ENCODE measurements at regions not wholly inside any gene's neighbourhood (a gene's known extent, or its start where the extent isn't known, plus 50 kb on each side); places are given as distances from the start of the nearest gene placed in this dataset.

- Histone ChIP-seq H3K4me3 (ENCODE audit: low read depth, low read length) (no peak overlapping the region), H3K9me3 (ENCODE audit: control insufficient read depth, insufficient read depth, low read length) (peaks cover 3% of the 10 kb centered on the region), H3K27ac (ENCODE audit: low read depth, low read length) (no peak overlapping the region), H3K36me3 (ENCODE audit: control insufficient read depth, insufficient read depth, low read length) (no peaks in the 10 kb centered on the region), H3K27me3 (ENCODE audit: control insufficient read depth, insufficient read depth, low read length) (no peaks in the 10 kb centered on the region), H3K4me1 (ENCODE audit: control insufficient read depth, insufficient read depth, low read length) (no peaks in the 10 kb centered on the region)
- no peak for DNase-seq (ENCODE audit: low read depth in 4 of 6, low spot score in 6 of 6)
- no CpG with 5 or more reads among the region's 1 CpG for WGBS (ENCODE audit: insufficient coverage)
Observed at GRCh38 chr13:78487707-78488106, 115.6 kb downstream of the POU4F1 start.

GRCh38 chr13:78485803-78486202, 117.5 kb downstream of the POU4F1 start:
- no peak overlapping the region for H3K27ac ChIP-seq (ENCODE audit: low read depth, low read length)
- peak in 1 of 6 donors; percentile 13 for DNase-seq (ENCODE audit: low read depth in 4 of 6, low spot score in 6 of 6)
- no CpG with 5 or more reads among the region's 3 CpGs for WGBS (ENCODE audit: insufficient coverage)
- H3K4me3 ChIP-seq (ENCODE audit: low read depth, low read length), result no peak overlapping the region
- no peaks in the 10 kb centered on the region for H3K4me1 ChIP-seq (ENCODE audit: control insufficient read depth, insufficient read depth, low read length)
- H3K36me3 ChIP-seq (ENCODE audit: control insufficient read depth, insufficient read depth, low read length), result no peaks in the 10 kb centered on the region
- no peaks in the 10 kb centered on the region for H3K9me3 ChIP-seq (ENCODE audit: control insufficient read depth, insufficient read depth, low read length)
- no peaks in the 10 kb centered on the region for H3K27me3 ChIP-seq (ENCODE audit: control insufficient read depth, insufficient read depth, low read length)

DNA sequence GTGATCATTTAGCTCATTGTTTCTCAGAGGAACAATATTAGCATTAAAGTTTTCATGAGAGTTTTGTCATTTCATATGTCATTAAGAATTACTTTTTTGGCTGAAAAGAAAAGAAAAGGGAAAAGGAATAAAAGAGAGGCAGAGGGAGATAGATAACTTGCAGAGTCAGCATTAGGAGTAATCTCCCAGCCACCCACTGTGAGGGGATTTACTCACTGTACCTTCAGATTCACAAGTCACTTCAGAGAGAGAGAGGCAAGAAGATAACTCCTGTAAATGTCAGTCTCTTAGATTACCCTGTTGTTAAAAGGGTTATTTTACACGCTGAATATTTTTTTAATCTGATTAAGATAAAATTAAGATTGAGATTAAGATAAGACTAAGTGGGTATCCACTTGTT, 125.2 kb downstream of the POU4F1 start:
- no CpG with 5 or more reads among the region's 1 CpG for WGBS (ENCODE audit: insufficient coverage)
- no peak for DNase-seq (ENCODE audit: low read depth in 4 of 6, low spot score in 6 of 6)
- Histone ChIP-seq H3K27me3 (ENCODE audit: control insufficient read depth, insufficient read depth, low read length) (no peaks in the 10 kb centered on the region), H3K36me3 (ENCODE audit: control insufficient read depth, insufficient read depth, low read length) (no peaks in the 10 kb centered on the region), H3K27ac (ENCODE audit: low read depth, low read length) (no peak overlapping the region), H3K4me1 (ENCODE audit: control insufficient read depth, insufficient read depth, low read length) (no peaks in the 10 kb centered on the region), H3K4me3 (ENCODE audit: low read depth, low read length) (no peak overlapping the region), H3K9me3 (ENCODE audit: control insufficient read depth, insufficient read depth, low read length) (no peaks in the 10 kb centered on the region)

- DNase-seq (ENCODE audit: low read depth in 4 of 6, low spot score in 6 of 6), result no peak
- WGBS (ENCODE audit: insufficient coverage), result no CpG with 5 or more reads among the region's 8 CpGs
- Histone ChIP-seq H3K9me3 (ENCODE audit: control insufficient read depth, insufficient read depth, low read length) (no peaks in the 10 kb centered on the region), H3K27me3 (ENCODE audit: control insufficient read depth, insufficient read depth, low read length) (no peaks in the 10 kb centered on the region), H3K4me3 (ENCODE audit: low read depth, low read length) (no peak overlapping the region), H3K36me3 (ENCODE audit: control insufficient read depth, insufficient read depth, low read length) (no peaks in the 10 kb centered on the region), H3K4me1 (ENCODE audit: control insufficient read depth, insufficient read depth, low read length) (no peaks in the 10 kb centered on the region), H3K27ac (ENCODE audit: low read depth, low read length) (no peak overlapping the region)
Observed at GRCh38 chr13:78476910-78477309, 126.4 kb downstream of the POU4F1 start.

GRCh38 chr13:78468621-78469020, 134.7 kb downstream of the POU4F1 start:
- Histone ChIP-seq H3K4me1 (ENCODE audit: control insufficient read depth, insufficient read depth, low read length) (no peaks in the 10 kb centered on the region), H3K27me3 (ENCODE audit: control insufficient read depth, insufficient read depth, low read length) (no peaks in the 10 kb centered on the region), H3K4me3 (ENCODE audit: low read depth, low read length) (no peak overlapping the region), H3K9me3 (ENCODE audit: control insufficient read depth, insufficient read depth, low read length) (peaks cover 2% of the 10 kb centered on the region), H3K27ac (ENCODE audit: low read depth, low read length) (no peak overlapping the region), H3K36me3 (ENCODE audit: control insufficient read depth, insufficient read depth, low read length) (no peaks in the 10 kb centered on the region)
- WGBS (ENCODE audit: insufficient coverage), result 100% methylated on average over 1 of the region's 2 CpGs
- no peak for DNase-seq (ENCODE audit: low read depth in 4 of 6, low spot score in 6 of 6)

GRCh38 chr13:78465250-78465649, 138.1 kb downstream of the POU4F1 start:
- no peak overlapping the region for H3K4me3 ChIP-seq (ENCODE audit: low read depth, low read length)
- WGBS (ENCODE audit: insufficient coverage), result 100% methylated on average over 1 of the region's 1 CpG
- H3K36me3 ChIP-seq (ENCODE audit: control insufficient read depth, insufficient read depth, low read length), result no peaks in the 10 kb centered on the region
- H3K27ac ChIP-seq (ENCODE audit: low read depth, low read length), result no peak overlapping the region
- H3K27me3 ChIP-seq (ENCODE audit: control insufficient read depth, insufficient read depth, low read length), result no peaks in the 10 kb centered on the region
- H3K9me3 ChIP-seq (ENCODE audit: control insufficient read depth, insufficient read depth, low read length), result peaks cover 2% of the 10 kb centered on the region
- DNase-seq (ENCODE audit: low read depth in 4 of 6, low spot score in 6 of 6), result no peak
- no peaks in the 10 kb centered on the region for H3K4me1 ChIP-seq (ENCODE audit: control insufficient read depth, insufficient read depth, low read length)

DNA sequence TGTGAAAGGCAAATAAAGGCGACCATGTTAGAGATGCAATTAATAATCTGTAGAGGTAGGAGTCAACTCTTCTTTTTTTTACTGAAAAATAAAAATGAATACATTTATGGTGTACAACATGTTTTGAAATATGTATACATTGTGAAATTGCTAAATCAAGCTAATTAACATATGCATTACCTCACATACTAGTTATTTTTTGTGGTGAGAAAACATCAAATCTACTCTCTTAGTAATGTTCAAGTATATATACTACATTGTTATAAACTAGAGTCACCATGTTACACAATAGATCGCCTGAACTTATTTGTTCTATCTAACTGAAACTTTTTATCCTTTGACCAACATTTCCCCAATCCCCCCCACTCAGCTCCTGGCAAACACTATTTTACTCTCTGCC, 143.2 kb downstream of the POU4F1 start:
- H3K36me3 ChIP-seq (ENCODE audit: control insufficient read depth, insufficient read depth, low read length), result no peaks in the 10 kb centered on the region
- H3K4me3 ChIP-seq (ENCODE audit: low read depth, low read length), result no peak overlapping the region
- H3K27me3 ChIP-seq (ENCODE audit: control insufficient read depth, insufficient read depth, low read length), result no peaks in the 10 kb centered on the region
- H3K27ac ChIP-seq (ENCODE audit: low read depth, low read length), result no peak overlapping the region
- DNase-seq (ENCODE audit: low read depth in 4 of 6, low spot score in 6 of 6), result no peak
- peaks cover 2% of the 10 kb centered on the region for H3K9me3 ChIP-seq (ENCODE audit: control insufficient read depth, insufficient read depth, low read length)
- no CpG with 5 or more reads among the region's 2 CpGs for WGBS (ENCODE audit: insufficient coverage)
- H3K4me1 ChIP-seq (ENCODE audit: control insufficient read depth, insufficient read depth, low read length), result no peaks in the 10 kb centered on the region

- Histone ChIP-seq H3K4me3 (ENCODE audit: low read depth, low read length) (no peak overlapping the region), H3K27ac (ENCODE audit: low read depth, low read length) (no peak overlapping the region), H3K9me3 (ENCODE audit: control insufficient read depth, insufficient read depth, low read length) (no peaks in the 10 kb centered on the region), H3K36me3 (ENCODE audit: control insufficient read depth, insufficient read depth, low read length) (no peaks in the 10 kb centered on the region), H3K27me3 (ENCODE audit: control insufficient read depth, insufficient read depth, low read length) (no peaks in the 10 kb centered on the region), H3K4me1 (ENCODE audit: control insufficient read depth, insufficient read depth, low read length) (no peaks in the 10 kb centered on the region)
- WGBS (ENCODE audit: insufficient coverage), result 100% methylated on average over 1 of the region's 4 CpGs
- DNase-seq (ENCODE audit: low read depth in 4 of 6, low spot score in 6 of 6), result no peak
Observed at GRCh38 chr13:78443839-78444238, 159.5 kb downstream of the POU4F1 start.

- Histone ChIP-seq H3K36me3 (ENCODE audit: control insufficient read depth, insufficient read depth, low read length) (no peaks in the 10 kb centered on the region), H3K9me3 (ENCODE audit: control insufficient read depth, insufficient read depth, low read length) (no peaks in the 10 kb centered on the region), H3K4me1 (ENCODE audit: control insufficient read depth, insufficient read depth, low read length) (no peaks in the 10 kb centered on the region), H3K4me3 (ENCODE audit: low read depth, low read length) (no peak overlapping the region), H3K27me3 (ENCODE audit: control insufficient read depth, insufficient read depth, low read length) (no peaks in the 10 kb centered on the region), H3K27ac (ENCODE audit: low read depth, low read length) (no peak overlapping the region)
- WGBS (ENCODE audit: insufficient coverage), result no CpG with 5 or more reads among the region's 4 CpGs
- no peak for DNase-seq (ENCODE audit: low read depth in 4 of 6, low spot score in 6 of 6)
Observed at GRCh38 chr13:78437781-78438180, 165.6 kb downstream of the POU4F1 start.

DNA sequence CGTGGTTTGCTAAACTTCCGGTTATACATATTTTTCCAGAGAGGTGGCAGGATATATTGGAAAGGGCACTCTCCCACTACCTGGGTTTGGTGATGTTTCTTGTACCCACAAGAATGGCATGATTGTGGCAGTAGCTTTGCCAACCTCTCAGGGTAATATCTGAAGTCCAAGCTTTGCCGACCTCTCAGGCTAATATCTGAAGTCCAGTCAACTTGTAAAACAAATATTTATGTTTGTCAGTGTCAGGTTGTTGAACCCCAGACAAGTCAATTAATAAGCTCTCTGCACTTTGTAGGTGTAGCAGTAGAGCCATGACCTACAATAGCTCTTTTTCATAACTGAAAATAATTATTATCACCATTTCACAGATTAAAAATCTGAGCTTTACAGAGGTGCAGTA, 167.0 kb downstream of the POU4F1 start:
- Histone ChIP-seq H3K4me3 (ENCODE audit: low read depth, low read length) (no peak overlapping the region), H3K27ac (ENCODE audit: low read depth, low read length) (no peak overlapping the region), H3K4me1 (ENCODE audit: control insufficient read depth, insufficient read depth, low read length) (no peaks in the 10 kb centered on the region), H3K27me3 (ENCODE audit: control insufficient read depth, insufficient read depth, low read length) (no peaks in the 10 kb centered on the region), H3K36me3 (ENCODE audit: control insufficient read depth, insufficient read depth, low read length) (no peaks in the 10 kb centered on the region), H3K9me3 (ENCODE audit: control insufficient read depth, insufficient read depth, low read length) (no peaks in the 10 kb centered on the region)
- 83% methylated on average over 1 of the region's 3 CpGs for WGBS (ENCODE audit: insufficient coverage)
- no peak for DNase-seq (ENCODE audit: low read depth in 4 of 6, low spot score in 6 of 6)

Measured in spinal cord (tissue), 9 donors.